NCI-H2196 (cell line): ENCODE measurements at regions not wholly inside any gene's neighbourhood (a gene's known extent, or its start where the extent isn't known, plus 50 kb on each side); places are given as distances from the start of the nearest gene placed in this dataset.
"Not testable (repeated sequence)": the region's sequence is repeated elsewhere in the genome, so short reads cannot be mapped to it uniquely, and the experiment has no call there.

ENCODE experiments used
- DNase-seq: peaks from one replicate; lab custom pipeline; 2025; ENCODE audit not compliant: unreplicated experiment; lab: John Stamatoyannopoulos, UW

DNA sequence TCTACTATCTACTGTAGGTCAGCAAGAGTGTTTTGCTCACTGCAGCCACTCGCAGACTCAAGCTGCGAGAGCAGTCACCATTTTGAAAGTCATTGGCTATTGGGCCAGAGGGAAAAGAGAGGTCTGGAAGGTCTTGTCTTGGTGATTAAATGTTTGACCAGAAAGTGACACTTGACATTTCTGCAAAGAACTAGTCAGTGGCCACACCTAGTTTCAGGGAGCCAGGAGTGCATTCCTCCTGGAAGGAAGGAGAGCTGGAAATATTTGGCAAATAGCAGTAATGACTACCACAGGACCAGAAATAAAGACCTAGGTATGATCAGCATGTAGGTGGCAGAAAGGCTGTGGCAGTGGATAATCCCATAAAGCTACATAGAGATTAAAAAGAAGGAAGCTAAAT is 440.0 kb upstream of the PLXNA2 start:
- DNase-seq = no peak

DNA sequence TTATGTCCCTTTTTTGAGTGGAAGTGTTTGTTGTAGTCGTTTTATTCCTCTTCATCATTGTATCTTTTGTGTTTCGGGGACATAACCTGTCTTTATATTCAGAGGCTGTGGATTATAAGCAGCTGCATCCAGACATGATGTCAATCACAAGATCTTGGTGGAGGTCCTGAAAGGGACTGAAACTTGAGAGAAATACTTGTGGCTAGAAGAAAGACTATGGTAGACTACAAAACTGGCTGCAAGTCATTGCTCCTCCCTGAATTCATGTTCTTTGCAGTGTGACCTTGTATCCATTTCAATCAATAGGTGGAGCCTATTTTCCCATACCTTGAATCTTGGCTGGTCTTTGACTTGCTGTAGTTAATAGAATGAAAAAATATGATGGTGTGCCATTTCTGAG is 442.4 kb upstream of the PLXNA2 start:
- DNase-seq = no peak

DNA sequence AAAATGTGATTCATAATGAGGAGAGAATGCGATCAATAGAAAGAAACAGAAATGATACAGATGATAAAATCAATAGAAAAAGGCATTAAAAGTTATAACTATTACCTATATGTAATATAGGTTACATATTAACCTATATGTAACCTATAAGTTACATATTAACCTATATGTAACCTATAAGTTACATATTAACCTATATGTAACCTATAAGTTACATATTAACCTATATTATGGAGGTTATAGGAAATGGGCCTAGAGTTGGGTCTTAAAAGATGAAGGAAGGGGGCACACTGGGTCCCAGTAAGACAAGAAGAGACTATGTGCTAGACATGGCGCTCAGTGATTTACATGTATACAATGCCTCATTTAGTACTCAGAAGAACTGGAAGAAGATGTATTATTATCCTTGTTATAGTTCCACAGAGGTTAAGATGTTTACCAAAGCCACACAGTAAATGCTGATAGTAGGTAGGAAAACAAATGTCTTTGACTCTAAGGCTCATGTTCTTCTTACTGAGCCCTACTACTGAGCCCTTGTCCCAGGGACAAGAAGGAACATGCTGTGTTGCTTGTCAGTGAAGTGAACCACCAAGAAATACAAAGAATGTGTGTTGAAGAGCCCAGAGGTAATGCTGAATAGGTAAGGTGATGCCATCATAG is 444.6 kb upstream of the PLXNA2 start:
- no peak for DNase-seq

DNA sequence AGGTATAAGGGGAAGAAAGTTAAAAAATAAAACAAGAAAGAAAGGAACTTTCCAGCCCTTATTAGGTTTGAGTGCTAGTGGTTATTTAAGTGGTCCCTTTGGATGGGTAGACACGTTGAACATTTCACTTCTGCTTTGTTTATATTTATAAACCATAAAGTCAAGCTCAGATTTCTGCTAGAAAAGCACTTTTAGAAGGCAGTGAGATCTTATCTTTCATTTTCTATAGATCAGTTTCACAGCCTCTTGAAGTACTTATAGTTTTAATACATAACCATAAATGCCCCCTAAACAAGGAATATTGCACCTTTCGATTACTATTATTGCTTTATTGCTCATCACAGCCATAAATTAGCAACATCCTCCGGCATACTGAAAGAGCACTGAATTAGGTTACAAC is 446.8 kb upstream of the PLXNA2 start:
- DNase-seq = no peak

DNA sequence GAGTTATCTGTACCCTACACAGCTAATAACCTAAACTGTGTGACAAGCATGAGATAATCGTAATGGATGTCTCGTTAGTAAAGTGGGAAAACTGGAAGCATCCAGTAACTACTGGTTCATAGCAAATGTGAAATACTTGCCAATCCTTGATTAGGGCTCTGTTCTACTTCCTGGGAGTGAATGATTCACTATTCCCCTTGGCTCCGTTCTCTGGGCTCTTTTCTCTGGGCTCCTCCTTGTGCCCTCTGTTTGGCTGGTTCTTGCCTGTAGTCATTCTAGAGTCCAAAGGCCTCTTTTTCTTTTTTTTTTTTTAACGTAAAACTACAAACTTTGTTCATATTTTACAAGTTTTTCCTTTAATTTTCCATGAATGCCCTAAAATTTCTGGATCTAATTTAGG is 465.8 kb upstream of the PLXNA2 start:
- DNase-seq = no peak

DNA sequence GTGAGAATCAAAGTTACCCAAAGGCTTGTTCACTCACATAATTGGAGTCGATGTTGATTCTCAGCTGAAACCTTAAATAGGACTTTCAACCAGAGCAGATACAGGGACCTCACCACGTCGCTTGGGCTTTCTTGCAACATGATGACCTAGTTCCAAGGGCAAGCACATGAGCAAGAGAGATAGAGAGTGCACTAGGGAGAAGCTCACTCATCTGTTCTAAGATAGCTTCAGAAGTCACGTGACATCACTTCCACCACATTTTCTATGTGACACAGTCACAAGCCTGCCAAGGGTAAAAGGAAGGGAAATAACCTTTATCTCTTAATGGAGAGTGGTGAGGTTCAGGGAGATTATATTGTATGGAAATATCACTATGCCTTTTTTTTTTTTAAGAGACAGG is 470.1 kb upstream of the PLXNA2 start:
- DNase-seq = no peak

DNA sequence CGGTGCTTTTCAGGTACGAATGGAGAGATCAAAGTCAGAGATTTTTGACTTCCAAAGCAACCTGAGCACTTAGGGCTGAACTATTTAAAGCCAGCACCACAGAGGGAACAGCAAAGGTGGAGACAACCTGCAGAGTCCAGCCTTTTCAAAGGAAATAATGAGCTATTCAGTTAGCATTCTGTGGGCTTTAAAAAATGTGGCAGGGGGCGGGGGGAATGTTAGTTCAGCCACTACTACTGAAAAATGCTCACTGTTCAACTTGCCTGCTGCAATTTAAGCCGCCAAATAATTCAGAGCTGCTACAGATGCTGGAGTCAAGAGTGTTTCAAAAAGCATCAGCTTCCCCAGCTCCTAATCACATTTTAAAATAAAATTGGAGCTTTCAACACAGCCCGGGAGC is 473.3 kb upstream of the PLXNA2 start:
- DNase-seq = no peak

DNA sequence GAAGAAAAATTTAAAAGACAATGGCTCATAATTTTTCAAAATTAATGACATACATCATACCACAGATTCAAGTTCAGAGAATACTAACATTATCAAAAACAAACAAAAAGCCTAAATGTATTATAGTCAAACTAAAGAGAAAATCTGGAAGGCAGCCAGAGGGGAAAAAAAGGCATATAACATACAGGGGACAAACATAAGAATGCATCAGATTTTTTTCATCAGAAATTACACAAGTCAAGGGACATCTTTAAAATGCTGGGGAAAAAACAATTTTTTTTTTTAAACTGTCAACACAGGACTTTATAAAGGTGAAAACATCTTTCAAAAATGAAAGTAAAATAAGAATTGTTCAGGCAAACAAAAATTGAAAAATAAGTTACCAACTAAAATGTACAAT is 478.4 kb upstream of the PLXNA2 start:
- no peak for DNase-seq

DNA sequence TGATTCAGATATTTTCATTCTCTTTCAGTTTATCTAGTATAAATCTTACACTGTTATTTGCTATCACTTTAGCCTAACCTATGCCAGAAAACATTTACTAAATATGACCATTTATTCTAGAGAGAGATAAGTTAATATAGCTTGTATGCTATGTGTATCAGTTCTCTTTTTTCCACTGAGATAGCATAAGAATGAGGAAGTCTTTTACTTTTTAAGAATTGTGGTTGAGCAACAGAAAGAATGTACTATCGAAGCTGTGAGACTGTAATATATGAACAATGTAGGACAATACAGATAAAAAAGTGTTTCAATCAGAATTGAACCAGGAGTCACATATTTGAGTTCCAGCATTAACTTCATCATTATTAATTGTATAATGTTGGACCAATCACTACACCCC is 479.9 kb upstream of the PLXNA2 start:
- no peak for DNase-seq

DNA sequence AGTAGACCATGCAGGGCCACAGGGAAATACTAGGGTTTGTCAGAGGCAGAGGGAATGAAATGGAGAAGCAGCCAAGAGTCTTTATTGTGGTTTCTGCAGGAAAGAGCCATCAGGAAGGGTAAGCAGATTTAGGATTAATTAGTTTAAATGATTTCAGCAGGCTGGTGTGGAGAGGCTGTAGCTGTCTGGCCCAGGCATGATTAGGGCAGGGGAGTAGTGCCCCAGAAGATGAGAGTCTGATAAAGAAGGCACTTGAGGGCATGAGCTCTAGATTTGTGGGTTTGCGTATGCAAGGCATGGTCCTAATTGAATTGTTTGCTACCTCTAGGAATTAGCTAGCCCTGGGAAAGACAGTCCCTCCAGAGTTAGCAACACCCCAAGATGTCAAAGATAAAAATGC is 484.6 kb upstream of the PLXNA2 start:
- DNase-seq = no peak

DNA sequence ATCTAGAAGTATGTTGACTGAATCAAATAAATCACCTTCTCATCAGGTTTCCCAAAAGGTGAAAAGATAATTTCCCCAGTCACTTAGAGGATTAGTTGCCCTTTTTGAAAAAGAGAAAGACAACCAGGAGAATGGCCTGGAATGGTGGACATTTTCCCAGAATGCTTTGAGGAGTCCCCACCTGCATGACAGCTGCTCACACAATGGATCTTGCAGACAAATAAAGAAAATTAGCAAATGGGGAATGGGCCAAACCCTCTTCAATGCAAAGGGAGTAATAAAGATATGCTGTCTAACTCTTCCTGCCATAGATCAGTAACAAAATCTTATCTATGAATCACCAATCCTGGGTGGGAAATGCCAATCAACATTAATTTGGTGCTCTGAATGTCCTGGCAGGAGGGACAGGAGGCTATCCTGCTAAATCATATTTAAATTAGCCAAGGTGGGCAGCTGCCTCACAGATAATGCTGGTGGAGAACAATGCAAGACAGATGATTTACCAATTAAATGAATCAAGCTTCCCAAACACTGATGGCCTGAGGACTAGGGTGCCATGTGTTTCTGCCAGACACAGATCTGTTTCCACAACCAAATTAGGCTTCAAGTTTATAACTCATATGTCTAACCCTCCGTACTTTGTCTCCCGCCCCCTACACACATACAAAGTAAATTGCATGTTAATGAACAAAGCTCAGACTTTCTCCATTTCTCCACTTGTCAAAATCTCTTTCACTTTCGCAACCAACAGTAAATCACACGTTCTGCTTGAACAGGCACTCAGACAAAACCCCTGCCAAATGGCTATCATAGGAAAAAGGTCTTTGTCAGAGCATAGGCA is 488.0 kb upstream of the PLXNA2 start:
- no peak for DNase-seq

DNA sequence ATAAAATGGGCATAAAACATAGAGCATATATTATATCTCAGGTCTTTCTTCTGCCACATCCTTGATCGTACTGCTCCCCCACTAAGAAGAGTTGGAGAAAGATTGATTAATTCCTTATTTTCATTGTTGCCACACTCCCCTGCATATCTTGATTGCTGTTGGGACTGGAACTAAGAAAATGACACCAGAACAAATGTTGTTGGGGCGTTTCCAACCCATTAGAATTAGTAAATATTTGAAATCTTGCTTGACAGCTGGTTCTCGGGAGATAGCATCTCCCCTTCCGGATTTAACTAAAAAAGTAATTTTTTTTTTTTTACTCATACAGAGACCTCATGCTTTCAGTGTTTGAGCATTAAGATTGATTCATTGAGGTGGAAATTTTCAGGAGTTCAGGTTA is 493.0 kb upstream of the PLXNA2 start:
- no peak for DNase-seq

DNA sequence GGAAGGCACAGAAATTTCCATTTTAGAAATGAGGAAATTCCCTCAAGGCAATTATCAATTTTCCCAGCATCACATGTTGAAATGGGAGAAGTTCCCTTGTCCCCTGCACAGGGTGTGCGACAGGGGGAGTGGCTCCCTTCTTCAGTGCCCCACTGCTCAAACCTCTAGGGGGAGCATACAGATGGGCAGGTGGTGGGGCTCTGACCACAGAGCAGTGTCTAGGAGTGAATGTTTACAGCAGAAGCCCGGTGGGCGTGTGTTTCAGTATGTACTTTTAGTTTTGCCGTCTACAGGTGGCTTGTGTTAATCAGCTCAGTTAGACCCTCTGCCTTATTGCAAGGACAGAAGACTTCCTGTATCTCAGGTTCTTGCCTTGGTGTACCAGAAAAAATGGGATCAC is 493.7 kb upstream of the PLXNA2 start:
- DNase-seq = no peak

DNA sequence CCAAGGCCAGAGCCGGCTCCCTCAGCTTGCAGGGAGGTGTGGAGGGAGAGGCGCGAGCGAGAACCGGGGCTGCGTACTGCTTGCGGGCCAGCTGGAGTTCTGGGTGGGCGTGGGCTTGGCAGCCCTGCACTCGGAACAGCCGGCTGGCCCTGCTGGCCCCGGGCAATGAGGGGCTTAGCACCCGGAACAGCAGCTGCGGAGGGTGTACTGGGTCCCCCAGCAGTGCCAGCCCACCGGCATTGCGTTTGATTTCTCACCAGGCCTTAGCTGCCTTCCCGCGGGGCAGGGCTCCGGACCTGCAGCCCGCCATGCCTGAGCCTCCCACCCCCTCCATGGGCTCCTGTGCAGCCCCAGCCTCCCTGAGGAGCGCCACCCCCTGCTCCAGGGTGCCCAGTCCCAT is 495.5 kb upstream of the PLXNA2 start:
- not testable (repeated sequence) for DNase-seq

DNA sequence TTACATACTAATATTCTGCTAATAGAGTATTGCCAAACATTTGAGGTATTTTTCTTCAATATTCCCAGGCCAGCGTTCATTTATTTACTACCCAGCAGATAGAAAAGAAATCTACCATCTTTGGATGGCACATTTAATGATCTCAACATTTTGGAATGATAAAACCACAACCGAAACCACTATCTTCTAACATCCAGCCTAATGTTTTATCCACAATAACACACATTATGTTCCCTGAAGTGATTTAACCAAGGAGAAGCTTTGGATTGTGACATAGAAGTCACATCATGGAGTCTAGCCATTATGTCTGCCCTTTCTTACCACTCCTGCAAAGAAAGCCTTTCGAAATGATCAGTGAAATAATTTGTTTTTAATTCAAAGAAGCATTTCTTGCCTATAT is 497.1 kb upstream of the PLXNA2 start:
- DNase-seq = no peak

DNA sequence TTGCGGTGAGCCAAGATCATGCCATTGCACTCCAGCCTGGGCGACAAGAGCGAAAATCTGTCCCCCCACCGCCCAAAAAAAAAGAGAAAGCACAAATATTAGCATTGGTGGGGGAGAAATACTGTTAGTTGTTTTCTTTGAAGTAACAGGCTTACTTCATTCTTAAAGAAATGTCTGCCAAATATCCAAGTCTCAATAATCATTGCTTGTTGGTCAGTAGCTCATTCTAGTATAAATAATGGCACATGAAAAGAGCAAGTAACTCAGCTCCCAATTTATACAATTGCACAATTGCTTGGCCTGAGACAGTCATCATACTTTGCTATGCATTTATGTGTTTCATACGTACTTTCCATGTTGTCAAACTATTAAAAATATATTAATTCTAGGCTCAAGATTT is 499.2 kb upstream of the PLXNA2 start:
- DNase-seq = no peak

DNA sequence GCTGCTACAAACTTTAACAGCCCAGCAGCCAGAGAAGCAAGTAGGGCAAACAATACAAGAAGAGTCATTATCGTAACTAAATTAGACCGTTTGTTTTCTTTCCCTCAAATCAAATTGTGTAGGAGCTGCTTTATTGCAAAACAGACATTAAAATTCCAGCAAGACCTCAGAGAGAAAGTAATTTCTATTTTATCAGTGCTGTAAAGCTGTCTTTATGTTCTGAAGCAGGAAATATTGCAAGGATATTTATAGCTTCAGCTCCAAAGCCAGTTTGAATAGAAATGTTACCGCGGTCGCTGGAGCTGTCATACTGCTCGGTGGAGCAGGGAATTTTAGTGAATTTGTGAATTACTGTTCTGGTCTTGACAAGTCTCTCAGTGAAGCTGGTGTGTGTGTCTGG is 503.8 kb upstream of the PLXNA2 start:
- DNase-seq = no peak

DNA sequence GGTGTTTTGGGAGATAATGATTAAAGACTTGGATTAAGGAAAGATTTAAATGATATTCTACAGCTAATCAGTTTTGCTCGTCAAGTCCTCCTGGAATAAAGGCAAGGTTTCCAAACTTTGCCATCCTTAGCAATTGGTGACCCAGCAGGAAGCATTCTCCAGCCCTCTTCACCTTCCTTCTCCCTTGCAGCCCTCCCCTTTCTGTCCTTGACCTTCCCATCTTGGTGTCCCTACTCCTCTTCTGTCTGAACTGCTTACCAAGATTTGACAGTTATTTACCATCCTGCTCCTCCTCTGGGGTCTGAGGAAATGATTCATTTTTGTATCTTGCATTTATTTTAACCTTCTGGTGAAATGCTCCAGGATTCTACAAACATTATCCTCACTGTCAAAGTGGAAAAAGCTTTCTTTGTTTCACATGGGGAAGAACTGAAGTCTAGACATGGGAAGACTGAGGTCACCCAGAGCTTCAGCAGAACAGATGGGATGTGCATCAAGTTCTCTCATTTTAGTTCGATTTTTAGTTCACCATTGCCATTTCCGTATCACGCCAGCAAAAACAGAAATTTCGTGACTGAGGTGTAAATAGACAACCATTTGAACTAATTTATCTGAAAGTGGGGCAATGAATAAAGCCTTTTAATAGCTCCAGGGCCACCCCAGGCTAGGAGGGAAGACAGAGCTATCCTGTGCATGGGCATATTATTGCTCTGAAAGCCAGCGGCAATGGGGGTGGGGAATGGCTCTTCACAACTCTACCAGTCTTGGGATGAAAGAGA is 504.4 kb upstream of the PLXNA2 start:
- no peak for DNase-seq

DNA sequence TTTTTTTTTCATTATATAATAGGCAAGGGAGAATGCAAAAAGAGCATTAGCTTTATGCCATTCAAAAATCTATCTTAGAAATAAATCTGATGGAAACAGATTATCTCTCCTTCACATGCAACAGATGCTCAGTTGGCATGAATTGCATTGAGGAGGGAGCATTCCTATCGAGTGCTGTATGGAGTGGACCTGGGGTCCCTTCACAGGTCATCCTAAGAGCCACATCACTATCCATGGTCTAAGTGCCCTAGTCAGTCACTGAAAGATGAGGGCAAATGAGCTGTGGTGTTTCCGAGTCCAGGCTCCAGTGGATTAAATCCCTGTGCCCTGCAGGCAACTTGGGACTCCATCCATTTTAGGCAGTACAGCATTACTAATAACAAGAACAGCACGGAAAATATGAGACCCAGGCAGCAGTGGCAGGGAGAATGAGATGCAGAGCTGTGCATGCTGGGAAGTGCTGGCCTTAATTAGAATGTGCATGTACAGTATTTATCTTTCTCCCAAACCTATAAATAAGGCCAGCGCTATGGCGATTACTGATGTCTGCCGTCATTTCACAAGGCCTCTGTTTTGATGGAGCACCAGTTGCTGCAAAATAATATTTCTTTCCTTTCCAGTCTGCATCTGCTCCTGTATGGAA is 512.3 kb upstream of the PLXNA2 start:
- no peak for DNase-seq

DNA sequence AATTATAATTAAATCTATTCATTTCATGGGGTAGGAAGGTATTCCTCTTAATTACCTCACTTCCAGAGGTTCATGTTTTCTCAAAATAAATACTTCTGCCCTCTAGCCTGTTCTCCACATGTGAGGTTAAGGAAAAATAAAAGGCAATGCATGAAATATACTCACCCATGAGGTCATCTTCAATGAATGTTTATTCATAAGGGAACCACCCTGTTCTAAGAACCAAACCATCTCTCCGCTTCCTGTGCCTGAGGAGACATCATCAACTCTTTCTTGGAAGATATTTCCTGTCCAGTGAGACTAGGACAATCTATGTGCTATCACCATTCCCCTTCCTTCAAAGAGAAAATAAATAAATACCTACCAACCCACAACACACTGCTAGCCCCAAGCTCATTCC is 513.7 kb upstream of the PLXNA2 start:
- DNase-seq = no peak

DNA sequence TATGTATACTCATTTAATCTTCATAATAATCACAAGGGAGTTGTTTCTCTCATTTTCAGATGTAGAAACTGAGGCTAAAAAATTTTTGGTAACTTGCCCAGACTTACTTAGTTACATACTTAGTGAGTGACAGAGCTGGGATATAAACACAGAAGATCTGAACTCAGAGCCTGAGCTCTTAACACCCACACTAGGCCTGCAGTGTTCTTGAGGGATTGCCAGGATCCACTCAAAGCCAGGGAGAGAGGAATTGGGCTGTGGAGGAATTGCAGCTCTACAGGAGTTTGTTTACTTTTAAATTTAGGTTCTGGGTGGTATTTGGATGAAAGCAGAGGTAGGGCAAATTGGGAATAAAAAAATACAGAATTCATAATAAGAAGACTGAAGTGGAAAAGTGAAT is 515.1 kb upstream of the PLXNA2 start:
- no peak for DNase-seq

DNA sequence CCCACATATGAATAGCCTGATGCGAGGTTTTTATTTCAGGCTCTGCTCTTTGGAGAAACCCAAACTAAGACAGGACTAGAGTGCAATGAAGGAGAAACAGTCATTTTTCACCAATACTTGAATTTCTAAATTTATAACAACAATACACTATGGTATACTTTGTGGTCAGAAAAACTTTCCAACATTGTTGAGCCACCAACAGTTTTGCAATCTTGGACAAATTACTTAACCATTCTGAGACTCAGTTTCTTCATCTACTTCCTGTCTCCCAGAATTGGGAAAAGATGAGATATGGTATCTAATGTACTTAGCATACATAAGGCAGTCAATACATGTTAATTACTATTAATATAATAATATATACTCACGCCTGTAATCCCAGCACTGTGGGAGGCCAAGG is 519.8 kb upstream of the PLXNA2 start:
- DNase-seq = no peak
